ENCODE measurements at regions not wholly inside any gene's neighbourhood (a gene's known extent, or its start where the extent isn't known, plus 50 kb on each side); places are given as distances from the start of the nearest gene placed in this dataset.
"Not testable (repeated sequence)": the region's sequence is repeated elsewhere in the genome, so short reads cannot be mapped to it uniquely, and the experiment has no call there.

DNA sequence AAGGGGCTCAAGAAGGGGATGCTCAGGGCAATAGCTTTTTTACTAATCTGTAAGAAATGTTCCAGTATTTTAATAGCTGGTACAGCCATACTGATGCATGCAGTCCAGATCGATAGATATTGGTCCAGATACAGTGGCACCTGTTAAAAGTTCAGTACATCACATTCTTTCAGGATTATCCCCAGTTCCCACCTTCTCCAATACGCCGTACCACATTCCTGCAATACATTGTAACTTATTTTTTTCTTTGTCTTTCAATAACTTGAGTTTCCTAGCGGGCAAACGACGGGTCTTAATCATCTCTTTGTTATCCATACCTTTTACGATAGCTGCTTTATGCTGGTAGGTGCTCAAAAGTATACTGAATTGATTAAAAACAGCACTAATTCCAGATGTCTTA lies 136.1 kb upstream of the NBPF19 start:
- not testable (repeated sequence) for TF ChIP-seq POLR2A (IDR thresholded peaks at IDR 0.05; ENCODE audit: low read length); GATA1 (IDR thresholded peaks at IDR 0.05; ENCODE audit: low read depth, low read length)
